ENCODE measurements at regions not wholly inside any gene's neighbourhood (a gene's known extent, or its start where the extent isn't known, plus 50 kb on each side); places are given as distances from the start of the nearest gene placed in this dataset.

DNA sequence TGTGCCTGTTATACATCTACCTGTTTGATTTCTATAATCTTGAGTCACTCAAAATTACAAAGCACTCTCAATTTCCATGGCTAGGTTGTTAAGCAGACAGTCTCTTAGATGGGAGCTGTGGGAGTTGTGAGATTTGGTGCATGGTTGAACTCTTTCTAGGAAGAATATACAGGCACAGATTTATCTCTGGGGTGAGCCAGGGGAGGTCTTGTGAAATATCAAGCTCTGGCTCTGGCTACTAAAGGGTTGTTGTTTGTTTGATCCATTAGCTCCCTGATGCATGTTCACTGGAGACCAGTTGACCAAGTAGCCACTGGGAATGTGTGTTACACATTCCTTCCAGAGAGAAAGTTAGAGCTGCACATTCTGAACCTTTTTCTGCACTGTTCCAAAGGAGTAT lies 117.2 kb upstream of the HMGA2 start:
- DNase-seq (ENCODE audit: low read depth): no peak
- no peak overlapping the region for H3K4me3 ChIP-seq (ENCODE audit: low read depth, low read length)
- TF ChIP-seq MYC (IDR thresholded peaks at IDR 0.05; ENCODE audit: low read depth, low read length): no peak
- no peak for TF ChIP-seq POLR2A (IDR thresholded peaks at IDR 0.05; ENCODE audit: extremely low read depth, insufficient read length)
- TF ChIP-seq, protein P1, sequence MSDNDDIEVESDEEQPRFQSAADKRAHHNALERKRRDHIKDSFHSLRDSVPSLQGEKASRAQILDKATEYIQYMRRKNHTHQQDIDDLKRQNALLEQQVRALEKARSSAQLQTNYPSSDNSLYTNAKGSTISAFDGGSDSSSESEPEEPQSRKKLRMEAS (IDR thresholded peaks at IDR 0.05; ENCODE audit: low read depth, low read length): no peak
- TF ChIP-seq, protein P2, sequence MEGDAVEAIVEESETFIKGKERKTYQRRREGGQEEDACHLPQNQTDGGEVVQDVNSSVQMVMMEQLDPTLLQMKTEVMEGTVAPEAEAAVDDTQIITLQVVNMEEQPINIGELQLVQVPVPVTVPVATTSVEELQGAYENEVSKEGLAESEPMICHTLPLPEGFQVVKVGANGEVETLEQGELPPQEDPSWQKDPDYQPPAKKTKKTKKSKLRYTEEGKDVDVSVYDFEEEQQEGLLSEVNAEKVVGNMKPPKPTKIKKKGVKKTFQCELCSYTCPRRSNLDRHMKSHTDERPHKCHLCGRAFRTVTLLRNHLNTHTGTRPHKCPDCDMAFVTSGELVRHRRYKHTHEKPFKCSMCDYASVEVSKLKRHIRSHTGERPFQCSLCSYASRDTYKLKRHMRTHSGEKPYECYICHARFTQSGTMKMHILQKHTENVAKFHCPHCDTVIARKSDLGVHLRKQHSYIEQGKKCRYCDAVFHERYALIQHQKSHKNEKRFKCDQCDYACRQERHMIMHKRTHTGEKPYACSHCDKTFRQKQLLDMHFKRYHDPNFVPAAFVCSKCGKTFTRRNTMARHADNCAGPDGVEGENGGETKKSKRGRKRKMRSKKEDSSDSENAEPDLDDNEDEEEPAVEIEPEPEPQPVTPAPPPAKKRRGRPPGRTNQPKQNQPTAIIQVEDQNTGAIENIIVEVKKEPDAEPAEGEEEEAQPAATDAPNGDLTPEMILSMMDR (IDR thresholded peaks at IDR 0.05; ENCODE audit: low read depth, low read length): no peak

DNA sequence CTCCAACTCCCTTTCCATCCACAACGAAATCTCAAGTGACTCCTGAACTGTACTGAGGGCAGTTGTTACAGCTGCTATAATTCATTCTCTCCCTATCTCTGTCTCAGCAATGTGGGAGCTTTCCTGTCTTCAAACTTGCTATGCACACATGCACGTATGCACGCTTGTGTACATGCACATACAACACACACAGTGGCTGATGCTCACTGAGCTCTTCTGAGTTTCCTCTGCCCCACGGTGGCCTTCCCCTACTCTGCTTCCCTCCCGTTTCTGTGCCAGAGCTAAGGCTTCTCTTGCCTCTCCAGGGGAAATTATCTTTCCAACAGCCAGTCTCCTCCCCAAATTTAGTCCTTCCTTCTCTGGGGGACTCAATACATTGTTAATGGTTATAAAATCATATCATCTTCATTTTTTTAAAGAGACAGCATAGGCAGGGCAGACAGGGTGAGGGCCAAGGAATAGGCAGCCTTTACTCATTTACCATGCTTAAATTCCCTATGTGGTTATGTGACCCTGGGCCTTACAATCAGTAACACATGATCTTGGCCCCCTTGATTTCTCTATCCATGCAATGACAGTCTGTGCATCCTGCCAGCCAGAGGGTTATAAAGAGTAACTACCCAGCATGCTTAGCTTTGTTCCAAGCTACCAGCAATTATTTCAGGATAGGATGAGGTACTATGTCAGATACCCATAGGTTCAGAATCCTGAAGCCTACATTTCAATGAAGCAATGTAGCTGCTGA lies 111.9 kb upstream of the HMGA2 start:
- TF ChIP-seq POLR2A (IDR thresholded peaks at IDR 0.05; ENCODE audit: extremely low read depth, insufficient read length) (no peak), MYC (IDR thresholded peaks at IDR 0.05; ENCODE audit: low read depth, low read length) (no peak)
- TF ChIP-seq, protein P2 (IDR thresholded peaks at IDR 0.05; ENCODE audit: low read depth, low read length): no peak
- TF ChIP-seq, protein P1 (IDR thresholded peaks at IDR 0.05; ENCODE audit: low read depth, low read length): no peak
- H3K4me3 ChIP-seq (ENCODE audit: low read depth, low read length): no peak overlapping the region
- no peak for DNase-seq (ENCODE audit: low read depth)

DNA sequence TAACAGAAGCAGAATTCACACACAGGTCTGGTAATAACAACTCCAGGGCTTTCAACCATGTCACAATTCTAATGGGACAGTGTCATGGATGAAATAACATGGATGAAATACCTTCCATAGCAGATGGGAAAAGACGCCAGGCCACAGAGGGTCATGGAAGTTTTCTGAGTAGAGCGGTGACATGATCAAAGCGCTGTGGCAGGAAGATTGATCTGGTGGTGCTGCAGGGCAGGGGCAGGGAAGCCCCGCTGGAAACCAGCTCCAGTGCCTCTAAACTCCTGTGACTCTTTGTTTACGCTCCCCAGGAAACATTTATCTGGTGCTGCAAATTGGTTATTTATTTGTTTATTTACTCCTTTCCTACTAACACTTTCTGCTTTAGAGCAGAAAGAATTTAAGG lies 108.3 kb upstream of the HMGA2 start:
- no peak for DNase-seq (ENCODE audit: low read depth)
- TF ChIP-seq MYC (IDR thresholded peaks at IDR 0.05; ENCODE audit: low read depth, low read length) (no peak), POLR2A (IDR thresholded peaks at IDR 0.05; ENCODE audit: extremely low read depth, insufficient read length) (no peak)
- TF ChIP-seq, protein P2 (IDR thresholded peaks at IDR 0.05; ENCODE audit: low read depth, low read length): no peak
- TF ChIP-seq, protein P1 (IDR thresholded peaks at IDR 0.05; ENCODE audit: low read depth, low read length): no peak
- H3K4me3 ChIP-seq (ENCODE audit: low read depth, low read length): no peak overlapping the region

DNA sequence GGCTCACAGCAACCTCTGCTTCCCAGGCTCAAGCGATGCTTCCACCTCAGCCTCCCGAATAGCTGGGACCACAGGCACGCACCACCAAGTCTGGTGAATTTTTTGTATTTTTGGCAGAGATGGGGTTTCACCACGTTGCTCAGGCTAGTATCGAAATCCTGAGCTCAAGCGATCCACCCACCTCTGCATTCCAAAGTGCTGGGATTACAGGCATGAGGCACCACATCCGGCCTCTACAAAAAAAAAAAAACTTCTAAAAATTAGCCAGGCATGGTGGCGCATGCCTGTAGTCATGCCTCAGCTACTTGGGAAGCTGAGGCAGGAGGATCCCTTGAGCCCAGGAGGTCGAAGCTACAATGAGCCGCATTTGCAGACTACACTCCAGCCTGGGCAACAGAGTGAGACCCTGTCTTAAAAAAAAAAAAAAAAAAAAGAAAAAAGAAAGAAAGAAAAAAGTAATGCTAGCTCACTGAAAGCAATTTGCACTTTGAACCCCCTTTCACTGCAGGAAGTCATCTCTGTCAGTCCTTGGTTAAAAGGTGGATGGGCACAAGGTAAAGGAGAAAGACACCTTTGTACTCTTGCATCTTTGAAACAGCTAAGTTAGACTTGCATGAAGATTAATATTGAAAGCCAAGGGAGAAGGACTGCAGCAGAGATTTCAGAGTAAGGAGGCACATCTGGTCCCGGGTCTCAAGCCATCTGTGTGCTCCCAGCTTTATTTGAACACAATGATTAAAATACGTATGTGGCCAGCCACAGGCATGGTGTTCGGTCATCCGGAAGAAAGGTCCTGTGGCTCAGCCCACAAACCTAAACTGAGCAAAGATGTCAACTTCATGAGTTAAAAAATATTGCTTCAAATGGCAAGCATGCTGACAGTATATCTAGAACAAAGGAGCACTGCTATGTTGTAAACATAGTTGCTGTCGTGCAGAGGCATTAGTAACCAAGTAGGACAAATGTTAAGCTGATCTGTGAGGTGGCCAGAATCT lies 103.8 kb upstream of the HMGA2 start:
- TF ChIP-seq, protein P2 (IDR thresholded peaks at IDR 0.05; ENCODE audit: low read depth, low read length): no peak
- TF ChIP-seq MYC (IDR thresholded peaks at IDR 0.05; ENCODE audit: low read depth, low read length) (no peak), POLR2A (IDR thresholded peaks at IDR 0.05; ENCODE audit: extremely low read depth, insufficient read length) (no peak)
- TF ChIP-seq, protein P1 (IDR thresholded peaks at IDR 0.05; ENCODE audit: low read depth, low read length): no peak
- no peak for DNase-seq (ENCODE audit: low read depth)
- no peak overlapping the region for H3K4me3 ChIP-seq (ENCODE audit: low read depth, low read length)

DNA sequence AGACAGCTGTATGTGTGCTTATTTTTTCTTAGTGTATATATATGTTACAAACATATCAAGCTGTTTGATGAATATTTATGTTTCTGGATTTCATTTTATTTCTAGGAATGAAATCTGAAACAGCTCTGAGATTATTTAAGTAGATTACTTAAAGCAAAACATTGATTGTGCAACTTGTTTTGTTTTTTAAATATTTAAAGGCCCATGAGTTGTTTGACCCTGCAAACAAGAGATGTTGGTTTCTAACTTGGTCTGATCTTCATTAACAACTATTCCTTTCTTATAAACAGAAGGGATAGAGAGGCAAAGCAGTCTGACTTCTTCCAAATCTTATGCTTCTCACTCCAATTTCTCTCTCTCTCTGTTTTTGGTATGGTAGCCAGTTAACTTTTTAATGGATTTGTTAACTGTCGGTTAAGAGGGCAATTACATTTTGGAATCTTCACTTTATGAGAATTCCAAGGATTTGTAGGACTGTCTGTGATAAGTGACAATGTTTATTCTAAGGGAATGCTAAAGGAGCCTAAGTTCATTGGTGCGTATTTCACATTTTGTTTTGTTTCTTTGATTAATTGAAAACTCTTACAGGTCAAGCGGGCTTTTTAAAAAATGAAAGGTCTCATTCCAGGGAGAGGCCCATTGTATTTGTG lies 102.6 kb upstream of the HMGA2 start:
- H3K4me3 ChIP-seq (ENCODE audit: low read depth, low read length): no peak overlapping the region
- TF ChIP-seq MYC (IDR thresholded peaks at IDR 0.05; ENCODE audit: low read depth, low read length): no peak

More for the DNA sequence above, 102.6 kb upstream of the HMGA2 start:
- DNase-seq (ENCODE audit: low read depth): no peak
